Liver (tissue), 8 donors: ENCODE measurements at regions not wholly inside any gene's neighbourhood (a gene's known extent, or its start where the extent isn't known, plus 50 kb on each side); places are given as distances from the start of the nearest gene placed in this dataset.

Source experiments
- DNase-seq: peaks from one replicate; pipeline ENCODE4 v3.0.0-alpha.2; 2017; ENCODE audit warnings: low spot score
- H3K27ac ChIP-seq, 2 donors: one replicate each; pipeline ENCODE4 v1.7.0; 2013; ENCODE audit warnings: inconsistent platforms in 2 of 2, low read length in 2 of 2, control low read depth in 1 of 2, low read depth in 1 of 2, mild to moderate bottlenecking in 1 of 2
- H3K27me3 ChIP-seq, 4 donors: one replicate each; pipeline versions ENCODE4 v1.6.1 to v1.7.0; 2013; ENCODE audit warnings: low read length in 3 of 4, inconsistent platforms in 1 of 4, mild to moderate bottlenecking in 1 of 4, moderate library complexity in 1 of 4; ENCODE audit not compliant: control insufficient read depth in 4 of 4, insufficient read depth in 4 of 4
- H3K36me3 ChIP-seq, 4 donors: one replicate each; pipeline versions ENCODE4 v1.6.1 to v1.7.0; 2013; ENCODE audit warnings: low read length in 3 of 4, mild to moderate bottlenecking in 3 of 4, low read depth in 1 of 4, moderate library complexity in 1 of 4; ENCODE audit not compliant: control insufficient read depth in 4 of 4, insufficient read depth in 3 of 4
- H3K4me1 ChIP-seq, 4 donors: one replicate each; pipeline versions ENCODE4 v1.6.1 to v1.7.0; 2013; ENCODE audit warnings: low read length in 3 of 4, mild to moderate bottlenecking in 3 of 4, moderate library complexity in 1 of 4; ENCODE audit not compliant: control insufficient read depth in 4 of 4, insufficient read depth in 4 of 4
- H3K4me3 ChIP-seq, 3 donors: one replicate each; pipeline versions ENCODE4 v1.6.1 to v1.7.0; 2013; ENCODE audit warnings: low read length in 3 of 3, control low read depth in 1 of 3, low read depth in 1 of 3, mild to moderate bottlenecking in 1 of 3
- H3K9ac ChIP-seq, 2 donors: one replicate each; pipeline ENCODE4 v1.7.0; 2013; ENCODE audit warnings: low read length in 2 of 2, mild to moderate bottlenecking in 2 of 2, moderate library complexity in 2 of 2, control low read depth in 1 of 2, low read depth in 1 of 2
- H3K9me3 ChIP-seq, 4 donors: one replicate each; pipeline versions ENCODE4 v1.6.1 to v1.7.0; 2013; ENCODE audit warnings: low read length in 3 of 4; ENCODE audit not compliant: control insufficient read depth in 4 of 4
- FOXA1 ChIP-seq: IDR thresholded peaks from 2 replicates; pipeline ENCODE4 v1.6.1; 2016; ENCODE audit warnings: antibody characterized with exemption
- GABPA ChIP-seq, 2 donors: IDR thresholded peaks in 1 of 2; conservative IDR thresholded peaks in 1 of 2; 2 replicates each; pipeline ENCODE4 v1.6.1; 2016; ENCODE audit warnings: antibody characterized with exemption in 2 of 2, mild to moderate bottlenecking in 1 of 2, moderate library complexity in 1 of 2
- JUND ChIP-seq, 2 donors: IDR thresholded peaks; 2 replicates each; pipeline ENCODE4 v1.6.1; 2016; ENCODE audit warnings: antibody characterized with exemption in 2 of 2
- RAD21 ChIP-seq, 2 donors: IDR thresholded peaks; 2 replicates each; pipeline ENCODE4 v1.6.1; 2016; ENCODE audit warnings: antibody characterized with exemption in 2 of 2, mild to moderate bottlenecking in 2 of 2
- RXRA ChIP-seq, 2 donors: IDR thresholded peaks; 2 replicates each; pipeline ENCODE4 v1.6.1; 2017 to 2018; ENCODE audit warnings: antibody characterized with exemption in 2 of 2, mild to moderate bottlenecking in 1 of 2
- SP1 ChIP-seq: IDR thresholded peaks from 2 replicates; pipeline ENCODE4 v1.6.1; 2018; ENCODE audit warnings: antibody characterized with exemption, mild to moderate bottlenecking
- WGBS: extraction: QIAGEN DNeasy Blood & Tissue Kit; methylation state at CpG from one replicate; pipeline ENCODE4 v1.1.7; 2013; 5-methylcytosine and 5-hydroxymethylcytosine counted together
- TF ChIP-seq, protein P1 (sequence below): IDR thresholded peaks from 2 replicates; pipeline ENCODE4 v1.6.1; 2016; ENCODE audit warnings: antibody characterized with exemption
- TF ChIP-seq, protein P2 (sequence below): IDR thresholded peaks from 2 replicates; pipeline ENCODE4 v1.6.1; 2016; ENCODE audit warnings: antibody characterized with exemption
- TF ChIP-seq, protein P3 (sequence below): IDR thresholded peaks from 2 replicates; pipeline ENCODE4 v1.6.1; 2016; ENCODE audit warnings: antibody characterized with exemption, mild to moderate bottlenecking
- TF ChIP-seq, protein P4 (sequence below): IDR thresholded peaks from 2 replicates; pipeline ENCODE4 v1.6.1; 2016; ENCODE audit warnings: antibody characterized with exemption
- TF ChIP-seq, protein P5 (sequence below): fragments of 150-350 bp; IDR thresholded peaks from 2 replicates; pipeline ENCODE4 v1.5.1; 2017; ENCODE audit warnings: improper control_type of control experiment, low read depth, low read length; ENCODE audit not compliant: missing input control
- donor health status: healthy.
- donor health status: healthy.
- donor health status: healthy.
- donor health status: healthy.
- donor health status: healthy.

DNA sequence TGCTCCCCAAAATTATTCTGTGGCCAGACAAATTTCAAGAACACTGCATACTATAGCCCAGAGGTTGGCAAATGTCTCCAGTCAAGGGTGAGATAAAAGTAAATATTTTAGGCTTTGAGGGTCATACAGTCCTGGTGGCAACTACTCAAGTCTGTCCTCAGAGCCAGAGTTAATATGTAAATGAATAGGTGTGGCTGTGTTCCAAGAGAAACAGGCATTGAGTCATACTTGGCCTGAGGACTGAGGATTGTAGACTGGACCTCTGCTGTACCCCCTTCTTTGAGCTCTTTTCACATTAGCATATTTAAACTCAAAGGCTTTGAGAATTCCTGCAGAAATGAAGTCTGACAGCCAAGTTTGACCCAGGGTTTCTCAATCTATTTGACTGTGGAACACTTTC is 129.2 kb upstream of the PTCH1 start:
- H3K9me3 ChIP-seq: no peaks in the 10 kb centered on the region

DNA sequence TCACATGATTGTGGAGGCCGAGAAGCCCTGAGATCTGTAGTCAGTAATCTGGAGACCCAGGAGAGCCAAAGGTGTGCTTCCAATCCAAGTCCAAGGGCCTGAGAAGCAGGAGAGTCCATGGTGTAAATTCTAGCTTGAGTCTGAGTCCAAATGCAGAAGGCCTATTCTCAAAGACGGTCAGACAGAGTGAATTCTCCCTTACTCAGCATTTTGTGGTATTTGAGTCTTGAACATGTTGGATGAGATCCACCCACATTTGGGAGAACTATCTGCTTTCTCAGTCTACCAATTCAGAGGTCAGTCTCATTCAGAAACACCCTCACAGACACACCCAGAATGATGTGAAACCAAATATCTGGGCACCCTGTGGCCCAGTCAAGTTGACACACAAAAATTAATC is 128.8 kb upstream of the PTCH1 start:
- H3K27ac ChIP-seq: no peak overlapping the region
- H3K4me1 ChIP-seq: no peaks in the 10 kb centered on the region
- no peaks in the 10 kb centered on the region for H3K36me3 ChIP-seq
- H3K9me3 ChIP-seq: no peaks in the 10 kb centered on the region
- H3K27me3 ChIP-seq: no peaks in the 10 kb centered on the region
- no peak overlapping the region for H3K9ac ChIP-seq
- 95% methylated on average over 2 of the region's 2 CpGs for WGBS
- DNase-seq: no peak
- no peak overlapping the region for H3K4me3 ChIP-seq
- TF ChIP-seq, protein P1, sequence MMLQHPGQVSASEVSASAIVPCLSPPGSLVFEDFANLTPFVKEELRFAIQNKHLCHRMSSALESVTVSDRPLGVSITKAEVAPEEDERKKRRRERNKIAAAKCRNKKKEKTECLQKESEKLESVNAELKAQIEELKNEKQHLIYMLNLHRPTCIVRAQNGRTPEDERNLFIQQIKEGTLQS: no peak
- TF ChIP-seq RXRA (IDR thresholded peaks at IDR 0.05) (no peak), JUND (IDR thresholded peaks at IDR 0.05) (no peak), SP1 (no peak), FOXA1 (no peak)
- TF ChIP-seq, protein P2, sequence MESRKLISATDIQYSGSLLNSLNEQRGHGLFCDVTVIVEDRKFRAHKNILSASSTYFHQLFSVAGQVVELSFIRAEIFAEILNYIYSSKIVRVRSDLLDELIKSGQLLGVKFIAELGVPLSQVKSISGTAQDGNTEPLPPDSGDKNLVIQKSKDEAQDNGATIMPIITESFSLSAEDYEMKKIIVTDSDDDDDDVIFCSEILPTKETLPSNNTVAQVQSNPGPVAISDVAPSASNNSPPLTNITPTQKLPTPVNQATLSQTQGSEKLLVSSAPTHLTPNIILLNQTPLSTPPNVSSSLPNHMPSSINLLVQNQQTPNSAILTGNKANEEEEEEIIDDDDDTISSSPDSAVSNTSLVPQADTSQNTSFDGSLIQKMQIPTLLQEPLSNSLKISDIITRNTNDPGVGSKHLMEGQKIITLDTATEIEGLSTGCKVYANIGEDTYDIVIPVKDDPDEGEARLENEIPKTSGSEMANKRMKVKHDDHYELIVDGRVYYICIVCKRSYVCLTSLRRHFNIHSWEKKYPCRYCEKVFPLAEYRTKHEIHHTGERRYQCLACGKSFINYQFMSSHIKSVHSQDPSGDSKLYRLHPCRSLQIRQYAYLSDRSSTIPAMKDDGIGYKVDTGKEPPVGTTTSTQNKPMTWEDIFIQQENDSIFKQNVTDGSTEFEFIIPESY: no peak
- TF ChIP-seq, protein P3, sequence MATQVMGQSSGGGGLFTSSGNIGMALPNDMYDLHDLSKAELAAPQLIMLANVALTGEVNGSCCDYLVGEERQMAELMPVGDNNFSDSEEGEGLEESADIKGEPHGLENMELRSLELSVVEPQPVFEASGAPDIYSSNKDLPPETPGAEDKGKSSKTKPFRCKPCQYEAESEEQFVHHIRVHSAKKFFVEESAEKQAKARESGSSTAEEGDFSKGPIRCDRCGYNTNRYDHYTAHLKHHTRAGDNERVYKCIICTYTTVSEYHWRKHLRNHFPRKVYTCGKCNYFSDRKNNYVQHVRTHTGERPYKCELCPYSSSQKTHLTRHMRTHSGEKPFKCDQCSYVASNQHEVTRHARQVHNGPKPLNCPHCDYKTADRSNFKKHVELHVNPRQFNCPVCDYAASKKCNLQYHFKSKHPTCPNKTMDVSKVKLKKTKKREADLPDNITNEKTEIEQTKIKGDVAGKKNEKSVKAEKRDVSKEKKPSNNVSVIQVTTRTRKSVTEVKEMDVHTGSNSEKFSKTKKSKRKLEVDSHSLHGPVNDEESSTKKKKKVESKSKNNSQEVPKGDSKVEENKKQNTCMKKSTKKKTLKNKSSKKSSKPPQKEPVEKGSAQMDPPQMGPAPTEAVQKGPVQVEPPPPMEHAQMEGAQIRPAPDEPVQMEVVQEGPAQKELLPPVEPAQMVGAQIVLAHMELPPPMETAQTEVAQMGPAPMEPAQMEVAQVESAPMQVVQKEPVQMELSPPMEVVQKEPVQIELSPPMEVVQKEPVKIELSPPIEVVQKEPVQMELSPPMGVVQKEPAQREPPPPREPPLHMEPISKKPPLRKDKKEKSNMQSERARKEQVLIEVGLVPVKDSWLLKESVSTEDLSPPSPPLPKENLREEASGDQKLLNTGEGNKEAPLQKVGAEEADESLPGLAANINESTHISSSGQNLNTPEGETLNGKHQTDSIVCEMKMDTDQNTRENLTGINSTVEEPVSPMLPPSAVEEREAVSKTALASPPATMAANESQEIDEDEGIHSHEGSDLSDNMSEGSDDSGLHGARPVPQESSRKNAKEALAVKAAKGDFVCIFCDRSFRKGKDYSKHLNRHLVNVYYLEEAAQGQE: no peak
- TF ChIP-seq, protein P4, sequence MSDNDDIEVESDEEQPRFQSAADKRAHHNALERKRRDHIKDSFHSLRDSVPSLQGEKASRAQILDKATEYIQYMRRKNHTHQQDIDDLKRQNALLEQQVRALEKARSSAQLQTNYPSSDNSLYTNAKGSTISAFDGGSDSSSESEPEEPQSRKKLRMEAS: no peak

More for the DNA sequence above, 129.2 kb upstream of the PTCH1 start:
- Histone ChIP-seq H3K4me3 (no peak overlapping the region), H3K9ac (no peak overlapping the region), H3K36me3 (no peaks in the 10 kb centered on the region), H3K27ac (no peak overlapping the region), H3K4me1 (no peaks in the 10 kb centered on the region), H3K27me3 (no peaks in the 10 kb centered on the region)
- no peak for DNase-seq
- TF ChIP-seq, protein P3: no peak
- TF ChIP-seq GABPA (IDR thresholded peaks at IDR 0.05 in 1 of 2, conservative IDR thresholded peaks at IDR 0.05 in 1 of 2): no peak
- TF ChIP-seq, protein P1: no peak
- TF ChIP-seq RAD21 (IDR thresholded peaks at IDR 0.05): no peak
- TF ChIP-seq, protein P5, sequence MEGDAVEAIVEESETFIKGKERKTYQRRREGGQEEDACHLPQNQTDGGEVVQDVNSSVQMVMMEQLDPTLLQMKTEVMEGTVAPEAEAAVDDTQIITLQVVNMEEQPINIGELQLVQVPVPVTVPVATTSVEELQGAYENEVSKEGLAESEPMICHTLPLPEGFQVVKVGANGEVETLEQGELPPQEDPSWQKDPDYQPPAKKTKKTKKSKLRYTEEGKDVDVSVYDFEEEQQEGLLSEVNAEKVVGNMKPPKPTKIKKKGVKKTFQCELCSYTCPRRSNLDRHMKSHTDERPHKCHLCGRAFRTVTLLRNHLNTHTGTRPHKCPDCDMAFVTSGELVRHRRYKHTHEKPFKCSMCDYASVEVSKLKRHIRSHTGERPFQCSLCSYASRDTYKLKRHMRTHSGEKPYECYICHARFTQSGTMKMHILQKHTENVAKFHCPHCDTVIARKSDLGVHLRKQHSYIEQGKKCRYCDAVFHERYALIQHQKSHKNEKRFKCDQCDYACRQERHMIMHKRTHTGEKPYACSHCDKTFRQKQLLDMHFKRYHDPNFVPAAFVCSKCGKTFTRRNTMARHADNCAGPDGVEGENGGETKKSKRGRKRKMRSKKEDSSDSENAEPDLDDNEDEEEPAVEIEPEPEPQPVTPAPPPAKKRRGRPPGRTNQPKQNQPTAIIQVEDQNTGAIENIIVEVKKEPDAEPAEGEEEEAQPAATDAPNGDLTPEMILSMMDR: no peak
- TF ChIP-seq, protein P2: no peak
